ENCODE measurements at regions not wholly inside any gene's neighbourhood (a gene's known extent, or its start where the extent isn't known, plus 50 kb on each side); places are given as distances from the start of the nearest gene placed in this dataset.

GRCh38 chr21:36532769-36533467 lies 53.0 kb upstream of the CLDN14 start:
- in situ Hi-C loops (cut with MboI; ENCODE audit: low sequenced_read_pairs): no loop called here

- in situ Hi-C loops (cut with MboI; ENCODE audit: low sequenced_read_pairs): no loop called here
Observed at GRCh38 chr21:36533468-36533848, 53.5 kb upstream of the CLDN14 start.

- in situ Hi-C loops (cut with MboI; ENCODE audit: low sequenced_read_pairs): no loop called here
Observed at GRCh38 chr21:36534656-36535055, 54.7 kb upstream of the CLDN14 start.

GRCh38 chr21:36535618-36536241 lies 55.8 kb upstream of the CLDN14 start:
- in situ Hi-C loops (cut with MboI; ENCODE audit: low sequenced_read_pairs): no loop called here

GRCh38 chr21:36538761-36539160 lies 58.8 kb upstream of the CLDN14 start:
- in situ Hi-C loops (cut with MboI; ENCODE audit: low sequenced_read_pairs): no loop called here

- in situ Hi-C loops (cut with MboI; ENCODE audit: low sequenced_read_pairs): no loop called here
Observed at GRCh38 chr21:36539434-36540150, 59.7 kb upstream of the CLDN14 start.

GRCh38 chr21:36540700-36541099 lies 60.8 kb upstream of the CLDN14 start:
- in situ Hi-C loops (cut with MboI; ENCODE audit: low sequenced_read_pairs): no loop called here

GRCh38 chr21:36541721-36542139 lies 61.8 kb upstream of the CLDN14 start:
- in situ Hi-C loops (cut with MboI; ENCODE audit: low sequenced_read_pairs): no loop called here

- in situ Hi-C loops (cut with MboI; ENCODE audit: low sequenced_read_pairs): no loop called here
Observed at GRCh38 chr21:36542312-36543101, 62.6 kb upstream of the CLDN14 start.

GRCh38 chr21:36543924-36544323 lies 64.0 kb upstream of the CLDN14 start:
- in situ Hi-C loops (cut with MboI; ENCODE audit: low sequenced_read_pairs): no loop called here

GRCh38 chr21:36544545-36544944 lies 64.6 kb upstream of the CLDN14 start:
- in situ Hi-C loops (cut with MboI; ENCODE audit: low sequenced_read_pairs): no loop called here

- in situ Hi-C loops (cut with MboI; ENCODE audit: low sequenced_read_pairs): no loop called here
Observed at GRCh38 chr21:36545776-36546511, 66.0 kb upstream of the CLDN14 start.

- in situ Hi-C loops (cut with MboI; ENCODE audit: low sequenced_read_pairs): no loop called here
Observed at GRCh38 chr21:36547464-36547863, 67.5 kb upstream of the CLDN14 start.

GRCh38 chr21:36548866-36549265 lies 68.9 kb upstream of the CLDN14 start:
- in situ Hi-C loops (cut with MboI; ENCODE audit: low sequenced_read_pairs): no loop called here

GRCh38 chr21:36549470-36549869 lies 69.5 kb upstream of the CLDN14 start:
- in situ Hi-C loops (cut with MboI; ENCODE audit: low sequenced_read_pairs): no loop called here

- in situ Hi-C loops (cut with MboI; ENCODE audit: low sequenced_read_pairs): no loop called here
Observed at GRCh38 chr21:36550761-36551160, 70.8 kb upstream of the CLDN14 start.

GRCh38 chr21:36551321-36551720 lies 71.4 kb upstream of the CLDN14 start:
- in situ Hi-C loops (cut with MboI; ENCODE audit: low sequenced_read_pairs): no loop called here

- in situ Hi-C loops (cut with MboI; ENCODE audit: low sequenced_read_pairs): no loop called here
Observed at GRCh38 chr21:36551731-36552433, 72.0 kb upstream of the CLDN14 start.

- in situ Hi-C loops (cut with MboI; ENCODE audit: low sequenced_read_pairs): no loop called here
Observed at GRCh38 chr21:36552434-36552785, 72.5 kb upstream of the CLDN14 start.

- in situ Hi-C loops (cut with MboI; ENCODE audit: low sequenced_read_pairs): no loop called here
Observed at GRCh38 chr21:36553406-36553805, 73.5 kb upstream of the CLDN14 start.
